Thyroid gland (tissue), 4 donors: ENCODE measurements at regions not wholly inside any gene's neighbourhood (a gene's known extent, or its start where the extent isn't known, plus 50 kb on each side); places are given as distances from the start of the nearest gene placed in this dataset.

Experiments used
- DNase-seq, 2 donors: peaks; one replicate each; pipeline ENCODE4 v3.0.0-alpha.2; 2019
- H3K27ac ChIP-seq, 3 donors: fragments of 200-600 bp; sonication (generic); 1 replicate in 2 of 3; 2 replicates in 1 of 3; pipeline ENCODE4 v1.5.1; 2016 to 2019; ENCODE audit warnings: mild to moderate bottlenecking in 1 of 3, moderate library complexity in 1 of 3
- H3K27me3 ChIP-seq: fragments of 200-600 bp; sonication (generic); one replicate; pipeline ENCODE4 v1.5.1; 2019
- H3K36me3 ChIP-seq, 2 donors: fragments of 200-600 bp; sonication (generic); one replicate each; pipeline ENCODE4 v1.5.1; 2016 to 2019
- H3K4me1 ChIP-seq, 2 donors: fragments of 200-600 bp; sonication (generic); one replicate each; pipeline ENCODE4 v1.5.1; 2017 to 2019
- H3K4me3 ChIP-seq, 3 donors: fragments of 200-600 bp; sonication (generic); replicated peaks in 1 of 3; 1 replicate in 2 of 3; 2 replicates in 1 of 3; pipeline ENCODE4 v1.5.1; 2016; ENCODE audit warnings: mild to moderate bottlenecking in 1 of 3
- H3K9me3 ChIP-seq: fragments of 200-600 bp; sonication (generic); one replicate; pipeline ENCODE4 v1.5.1; 2017
- POLR2A ChIP-seq, 2 donors: fragments of 450-650 bp; IDR thresholded peaks; one replicate each; pipeline ENCODE4 v1.6.1; 2017; ENCODE audit warnings: antibody characterized with exemption in 2 of 2, mild to moderate bottlenecking in 2 of 2, moderate library complexity in 1 of 2
- WGBS, 2 donors: methylation state at CpG; one replicate each; pipeline ENCODE4 v1.1.5; 2017; 5-methylcytosine and 5-hydroxymethylcytosine counted together
- intact Hi-C: fragments of 100-400 bp; cut with DNase I; formaldehyde crosslinking; loops from one replicate; pipeline ENCODE4 v1.15.1; 2023
- TF ChIP-seq, protein P1 (sequence below), 6 experiments: fragments of 200-600 bp in 3 of 6; fragments of 450-650 bp in 3 of 6; sonication (generic) in 3 of 6; IDR thresholded peaks; one replicate each; pipeline ENCODE4 v1.5.1; 2016 to 2019; ENCODE audit warnings: antibody characterized with exemption in 6 of 6, mild to moderate bottlenecking in 2 of 6, inconsistent platforms in 1 of 6, moderate library complexity in 1 of 6

GRCh38 chr7:135842446-135843179, 94.0 kb upstream of the FAM180A start:
- H3K4me3 ChIP-seq, result no peak overlapping the region
- WGBS, 2 donors, result 86 to 87% methylated on average over 2 of the region's 2 CpGs
- H3K9me3 ChIP-seq, result no peaks in the 10 kb centered on the region
- H3K4me1 ChIP-seq, result no peaks in the 10 kb centered on the region
- no peaks in the 10 kb centered on the region for H3K27me3 ChIP-seq
- no peak for DNase-seq
- TF ChIP-seq POLR2A (IDR thresholded peaks at IDR 0.05), result no peak
- TF ChIP-seq, protein P1, sequence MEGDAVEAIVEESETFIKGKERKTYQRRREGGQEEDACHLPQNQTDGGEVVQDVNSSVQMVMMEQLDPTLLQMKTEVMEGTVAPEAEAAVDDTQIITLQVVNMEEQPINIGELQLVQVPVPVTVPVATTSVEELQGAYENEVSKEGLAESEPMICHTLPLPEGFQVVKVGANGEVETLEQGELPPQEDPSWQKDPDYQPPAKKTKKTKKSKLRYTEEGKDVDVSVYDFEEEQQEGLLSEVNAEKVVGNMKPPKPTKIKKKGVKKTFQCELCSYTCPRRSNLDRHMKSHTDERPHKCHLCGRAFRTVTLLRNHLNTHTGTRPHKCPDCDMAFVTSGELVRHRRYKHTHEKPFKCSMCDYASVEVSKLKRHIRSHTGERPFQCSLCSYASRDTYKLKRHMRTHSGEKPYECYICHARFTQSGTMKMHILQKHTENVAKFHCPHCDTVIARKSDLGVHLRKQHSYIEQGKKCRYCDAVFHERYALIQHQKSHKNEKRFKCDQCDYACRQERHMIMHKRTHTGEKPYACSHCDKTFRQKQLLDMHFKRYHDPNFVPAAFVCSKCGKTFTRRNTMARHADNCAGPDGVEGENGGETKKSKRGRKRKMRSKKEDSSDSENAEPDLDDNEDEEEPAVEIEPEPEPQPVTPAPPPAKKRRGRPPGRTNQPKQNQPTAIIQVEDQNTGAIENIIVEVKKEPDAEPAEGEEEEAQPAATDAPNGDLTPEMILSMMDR (IDR thresholded peaks at IDR 0.05), result no peak
- no peak overlapping the region for H3K27ac ChIP-seq
- no peaks in the 10 kb centered on the region for H3K36me3 ChIP-seq
- intact Hi-C loops, result no loop called here

DNA sequence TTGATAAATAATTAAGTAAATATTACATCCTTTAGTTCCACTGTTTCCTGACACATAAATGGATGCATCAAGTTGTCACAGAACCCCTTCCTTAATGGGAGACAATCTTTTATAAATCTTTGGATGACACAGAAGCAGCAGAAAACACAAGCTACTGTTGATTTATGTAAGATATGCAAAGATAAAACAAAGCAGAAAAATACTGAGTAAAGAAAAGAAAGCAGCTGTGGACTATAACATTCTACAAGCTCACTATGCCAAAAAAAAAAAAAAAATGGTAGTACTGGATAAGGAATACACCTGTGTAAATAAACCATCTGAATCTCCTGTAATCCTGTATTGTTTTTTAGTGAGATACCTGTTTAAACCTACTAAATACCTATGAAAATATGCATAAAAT, 92.0 kb upstream of the FAM180A start:
- TF ChIP-seq POLR2A (IDR thresholded peaks at IDR 0.05), result no peak
- TF ChIP-seq, protein P1 (IDR thresholded peaks at IDR 0.05), result no peak
- no peak overlapping the region for H3K4me3 ChIP-seq
- no peaks in the 10 kb centered on the region for H3K4me1 ChIP-seq
- H3K9me3 ChIP-seq, result no peaks in the 10 kb centered on the region
- no peak overlapping the region for H3K27ac ChIP-seq
- no peaks in the 10 kb centered on the region for H3K36me3 ChIP-seq
- no peak for DNase-seq
- intact Hi-C loops, result no loop called here
- H3K27me3 ChIP-seq, result no peaks in the 10 kb centered on the region

DNA sequence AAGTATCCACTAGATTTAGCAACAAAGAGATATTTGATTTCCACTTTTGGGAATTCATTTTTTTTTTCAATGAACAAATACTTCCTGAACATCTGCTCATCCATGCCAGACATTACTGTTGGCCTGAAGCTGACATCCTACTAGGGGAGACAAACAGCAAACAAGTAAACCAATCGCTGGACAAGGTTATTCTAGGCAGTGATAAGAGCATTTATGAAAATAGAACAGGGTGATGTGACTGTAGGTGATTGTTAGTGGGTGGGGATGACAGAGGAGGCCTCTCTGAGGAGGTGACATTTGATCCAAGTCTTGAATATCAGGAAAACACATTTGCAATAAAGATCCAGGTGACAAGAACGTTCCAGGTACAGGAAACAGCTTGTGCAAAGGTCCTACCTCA, 89.1 kb upstream of the FAM180A start:
- TF ChIP-seq, protein P1 (IDR thresholded peaks at IDR 0.05), result no peak
- no peak for TF ChIP-seq POLR2A (IDR thresholded peaks at IDR 0.05)
- Histone ChIP-seq H3K4me1 (peaks cover 0 to 4% of the 10 kb centered on the region in 2 donors), H3K27ac (no peak overlapping the region), H3K36me3 (no peaks in the 10 kb centered on the region), H3K9me3 (no peaks in the 10 kb centered on the region), H3K27me3 (no peaks in the 10 kb centered on the region), H3K4me3 (no peak overlapping the region)
- WGBS, 2 donors, result 80% methylated on average over 2 of the region's 2 CpGs
- no peak for DNase-seq
- intact Hi-C loops, result no loop called here

DNA sequence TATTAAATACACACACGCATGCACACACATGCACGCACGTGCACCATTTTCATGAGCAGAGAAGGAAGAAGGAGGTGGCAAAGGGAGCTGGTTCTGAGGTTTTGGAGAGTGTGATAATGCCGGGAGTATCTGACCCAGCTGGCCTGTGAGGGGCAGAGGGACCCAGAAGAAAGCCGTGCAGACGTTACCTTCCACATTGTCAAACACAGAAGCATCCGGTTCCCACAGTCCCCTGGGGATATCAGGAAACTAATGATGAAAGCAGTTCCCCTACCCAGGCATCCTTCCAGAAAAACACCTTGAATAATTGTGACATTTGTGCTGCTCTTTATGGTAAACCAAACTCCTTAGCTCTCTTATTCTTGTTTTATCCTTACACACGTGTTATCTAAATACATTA, 85.7 kb upstream of the FAM180A start:
- no peak overlapping the region for H3K27ac ChIP-seq
- H3K27me3 ChIP-seq, result no peaks in the 10 kb centered on the region
- TF ChIP-seq, protein P1 (IDR thresholded peaks at IDR 0.05), result no peak
- TF ChIP-seq POLR2A (IDR thresholded peaks at IDR 0.05), result no peak
- intact Hi-C loops, result no loop called here
- H3K36me3 ChIP-seq, result no peaks in the 10 kb centered on the region
- H3K4me3 ChIP-seq, result no peak overlapping the region
- DNase-seq, result no peak
- WGBS, 2 donors, result 59 to 69% methylated on average over 8 of the region's 8 CpGs
- no peaks in the 10 kb centered on the region for H3K9me3 ChIP-seq
- H3K4me1 ChIP-seq, result peaks cover 4% of the 10 kb centered on the region in 2 donors

DNA sequence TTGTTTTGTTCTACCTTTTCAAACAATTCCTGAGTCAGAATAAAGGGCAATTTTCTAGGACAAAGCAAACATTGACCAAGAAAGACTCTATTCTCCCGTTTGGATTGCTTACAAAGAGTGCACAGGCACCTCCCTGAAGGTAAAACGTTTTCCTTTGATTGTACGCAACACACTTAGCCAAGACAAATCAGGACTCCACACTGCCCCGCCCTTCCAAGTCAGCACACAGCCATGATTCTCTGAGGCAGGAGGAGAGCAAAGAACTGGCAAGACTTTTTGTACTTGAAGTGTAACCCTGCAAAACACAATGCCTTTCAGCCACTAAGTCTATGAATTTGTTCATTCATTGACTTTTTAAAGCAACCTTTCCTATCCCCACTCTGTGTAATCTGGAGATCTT, 85.0 kb upstream of the FAM180A start:
- DNase-seq, result no peak
- Histone ChIP-seq H3K27me3 (no peaks in the 10 kb centered on the region), H3K36me3 (no peaks in the 10 kb centered on the region), H3K9me3 (no peaks in the 10 kb centered on the region), H3K4me1 (peaks cover 4 to 7% of the 10 kb centered on the region in 2 donors), H3K27ac (no peak overlapping the region), H3K4me3 (no peak overlapping the region)
- 56 to 57% methylated on average over 4 of the region's 4 CpGs for WGBS, 2 donors
- intact Hi-C loops, result no loop called here
- TF ChIP-seq, protein P1 (IDR thresholded peaks at IDR 0.05), result no peak
- no peak for TF ChIP-seq POLR2A (IDR thresholded peaks at IDR 0.05)
